ENCODE measurements at regions not wholly inside any gene's neighbourhood (a gene's known extent, or its start where the extent isn't known, plus 50 kb on each side); places are given as distances from the start of the nearest gene placed in this dataset.

DNA sequence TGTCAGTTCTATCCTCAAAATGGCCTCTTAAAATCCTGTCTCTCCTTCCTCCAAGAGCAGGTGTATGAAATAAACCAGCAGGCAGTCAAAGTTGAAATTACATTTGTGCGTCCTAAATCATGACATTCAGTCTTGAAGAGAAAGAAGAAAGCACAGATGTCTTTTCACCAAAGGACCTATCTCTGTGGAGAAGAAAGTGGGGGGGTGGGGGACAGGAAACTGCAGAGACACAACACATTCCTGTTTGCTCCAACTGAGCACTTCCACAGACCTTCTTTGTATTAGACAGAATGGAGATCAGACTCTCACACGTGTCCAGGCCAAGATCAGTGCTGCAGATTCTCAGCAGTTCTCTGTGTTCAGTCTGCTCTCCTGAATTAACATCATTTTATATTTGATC is 471.9 kb upstream of the RGMB start:
- Mint-ChIP-seq H3K27me3 (ENCODE audit: insufficient read depth, unreplicated experiment) (no peaks in the 10 kb centered on the region), H3K4me1 (ENCODE audit: insufficient read depth, unreplicated experiment) (no peaks in the 10 kb centered on the region), H3K4me3 (ENCODE audit: unreplicated experiment) (no peak overlapping the region), H3K36me3 (ENCODE audit: insufficient read depth, unreplicated experiment) (no peaks in the 10 kb centered on the region), H3K9me3 (ENCODE audit: unreplicated experiment) (no peaks in the 10 kb centered on the region), H3K27ac (ENCODE audit: low read depth, unreplicated experiment) (no peak overlapping the region)
- ChIA-PET POLR2A (no interaction called here), CTCF (no interaction called here)
- TF ChIP-seq, protein P1, sequence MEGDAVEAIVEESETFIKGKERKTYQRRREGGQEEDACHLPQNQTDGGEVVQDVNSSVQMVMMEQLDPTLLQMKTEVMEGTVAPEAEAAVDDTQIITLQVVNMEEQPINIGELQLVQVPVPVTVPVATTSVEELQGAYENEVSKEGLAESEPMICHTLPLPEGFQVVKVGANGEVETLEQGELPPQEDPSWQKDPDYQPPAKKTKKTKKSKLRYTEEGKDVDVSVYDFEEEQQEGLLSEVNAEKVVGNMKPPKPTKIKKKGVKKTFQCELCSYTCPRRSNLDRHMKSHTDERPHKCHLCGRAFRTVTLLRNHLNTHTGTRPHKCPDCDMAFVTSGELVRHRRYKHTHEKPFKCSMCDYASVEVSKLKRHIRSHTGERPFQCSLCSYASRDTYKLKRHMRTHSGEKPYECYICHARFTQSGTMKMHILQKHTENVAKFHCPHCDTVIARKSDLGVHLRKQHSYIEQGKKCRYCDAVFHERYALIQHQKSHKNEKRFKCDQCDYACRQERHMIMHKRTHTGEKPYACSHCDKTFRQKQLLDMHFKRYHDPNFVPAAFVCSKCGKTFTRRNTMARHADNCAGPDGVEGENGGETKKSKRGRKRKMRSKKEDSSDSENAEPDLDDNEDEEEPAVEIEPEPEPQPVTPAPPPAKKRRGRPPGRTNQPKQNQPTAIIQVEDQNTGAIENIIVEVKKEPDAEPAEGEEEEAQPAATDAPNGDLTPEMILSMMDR (IDR thresholded peaks at IDR 0.05; ENCODE audit: unreplicated experiment): no peak
- intact Hi-C loops (cut with micrococcal nuclease): no loop called here
- no peak for DNase-seq (ENCODE audit: unreplicated experiment)
- BruUV-seq (replicated peaks): no TSS peak

DNA sequence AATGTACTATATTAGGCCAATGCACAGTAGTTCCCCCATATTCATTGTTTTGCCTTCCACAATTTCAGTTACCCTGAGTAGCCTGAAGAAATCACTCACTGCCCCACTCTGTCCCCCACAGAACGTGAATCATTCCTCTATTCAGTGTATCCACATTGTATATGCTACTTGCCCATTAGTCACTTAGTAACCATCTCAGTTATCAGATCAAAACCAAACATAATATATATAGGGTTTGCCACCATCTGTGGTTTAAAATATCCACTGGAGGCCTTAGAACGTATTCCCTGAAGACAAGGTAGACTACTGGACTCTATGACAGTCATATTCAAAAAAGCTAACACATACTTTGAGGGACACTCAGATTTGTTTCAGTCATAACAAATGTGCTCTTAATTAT is 465.7 kb upstream of the RGMB start:
- H3K4me1 Mint-ChIP-seq (ENCODE audit: insufficient read depth, unreplicated experiment): peaks cover 25% of the 10 kb centered on the region
- intact Hi-C loops (cut with micrococcal nuclease): no loop called here
- CTCF ChIA-PET: interaction anchor here (0.6 to 0.7 kb wide), 2 partner anchors 374 to 1144 kb away, joined by 3 read pairs; no protein-coding TSS in a partner anchor
- POLR2A ChIA-PET: no interaction called here
- no TSS peak for BruUV-seq (replicated peaks)
- H3K4me3 Mint-ChIP-seq (ENCODE audit: unreplicated experiment): no peak overlapping the region
- no peak for DNase-seq (ENCODE audit: unreplicated experiment)
- no peaks in the 10 kb centered on the region for H3K36me3 Mint-ChIP-seq (ENCODE audit: insufficient read depth, unreplicated experiment)
- H3K27me3 Mint-ChIP-seq (ENCODE audit: insufficient read depth, unreplicated experiment): no peaks in the 10 kb centered on the region
- peak overlapping the region; percentile 62 for H3K27ac Mint-ChIP-seq (ENCODE audit: low read depth, unreplicated experiment)
- H3K9me3 Mint-ChIP-seq (ENCODE audit: unreplicated experiment): no peaks in the 10 kb centered on the region
- TF ChIP-seq, protein P1 (IDR thresholded peaks at IDR 0.05; ENCODE audit: unreplicated experiment): no peak

DNA sequence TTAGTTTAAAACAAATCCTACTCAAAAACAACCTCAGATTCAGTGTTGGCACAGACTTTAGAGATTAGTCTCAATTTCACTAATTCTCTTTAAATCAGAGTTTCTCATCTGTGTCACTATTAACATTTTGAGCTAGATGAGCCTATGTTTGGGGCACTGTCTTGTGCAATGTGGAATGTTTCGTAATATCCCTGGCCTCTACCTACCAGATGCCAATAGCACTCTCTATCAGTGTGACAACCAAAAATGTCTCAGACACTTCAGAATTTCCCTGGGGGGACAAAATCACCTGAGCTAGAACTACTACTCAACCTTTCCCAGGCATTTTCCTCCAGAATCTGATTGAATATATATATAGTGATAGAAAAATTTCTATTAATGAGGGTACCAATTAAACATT is 465.2 kb upstream of the RGMB start:
- ChIA-PET POLR2A (no interaction called here), CTCF (interaction anchor here (0.6 kb wide), 1 partner anchor 1144 kb away, joined by 3 read pairs; no protein-coding TSS in a partner anchor)
- DNase-seq (ENCODE audit: unreplicated experiment): peak; percentile 27
- TF ChIP-seq, protein P1 (IDR thresholded peaks at IDR 0.05; ENCODE audit: unreplicated experiment): no peak
- no peaks in the 10 kb centered on the region for H3K36me3 Mint-ChIP-seq (ENCODE audit: insufficient read depth, unreplicated experiment)
- intact Hi-C loops (cut with micrococcal nuclease): no loop called here
- peaks cover 25% of the 10 kb centered on the region for H3K4me1 Mint-ChIP-seq (ENCODE audit: insufficient read depth, unreplicated experiment)
- no peak overlapping the region for H3K4me3 Mint-ChIP-seq (ENCODE audit: unreplicated experiment)
- H3K27ac Mint-ChIP-seq (ENCODE audit: low read depth, unreplicated experiment): peak overlapping the region; percentile 62
- no TSS peak for BruUV-seq (replicated peaks)
- H3K27me3 Mint-ChIP-seq (ENCODE audit: insufficient read depth, unreplicated experiment): no peaks in the 10 kb centered on the region
- H3K9me3 Mint-ChIP-seq (ENCODE audit: unreplicated experiment): no peaks in the 10 kb centered on the region

DNA sequence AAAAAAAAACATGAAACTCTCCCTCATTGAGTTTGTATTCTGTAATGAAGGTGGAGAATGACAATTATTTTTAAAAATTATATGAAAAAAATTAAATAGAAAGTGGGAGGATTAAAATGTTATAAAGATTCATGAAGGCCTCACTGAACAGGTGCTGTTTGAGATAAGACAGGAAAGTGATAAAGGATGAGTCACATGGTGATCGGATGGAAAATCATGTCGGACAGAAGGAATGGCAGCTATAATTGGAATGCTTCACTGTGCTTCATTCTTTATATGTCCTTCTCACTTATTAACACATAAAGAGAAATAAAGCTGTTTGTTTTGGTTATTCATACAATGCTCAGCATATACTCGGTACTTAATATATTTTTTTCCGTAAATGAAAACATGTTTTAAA is 464.5 kb upstream of the RGMB start:
- intact Hi-C loops (cut with micrococcal nuclease): no loop called here
- POLR2A ChIA-PET: no interaction called here
- TF ChIP-seq, protein P1 (IDR thresholded peaks at IDR 0.05; ENCODE audit: unreplicated experiment): no peak
- CTCF ChIA-PET: interaction anchor here (0.6 kb wide), 1 partner anchor 462 kb away, joined by 3 read pairs; no protein-coding TSS in a partner anchor
- Mint-ChIP-seq H3K27ac (ENCODE audit: low read depth, unreplicated experiment) (peak overlapping the region; percentile 96), H3K9me3 (ENCODE audit: unreplicated experiment) (no peaks in the 10 kb centered on the region), H3K4me3 (ENCODE audit: unreplicated experiment) (peak overlapping the region; percentile 68), H3K36me3 (ENCODE audit: insufficient read depth, unreplicated experiment) (no peaks in the 10 kb centered on the region), H3K4me1 (ENCODE audit: insufficient read depth, unreplicated experiment) (peaks cover 30% of the 10 kb centered on the region), H3K27me3 (ENCODE audit: insufficient read depth, unreplicated experiment) (no peaks in the 10 kb centered on the region)
- DNase-seq (ENCODE audit: unreplicated experiment): no peak
- BruUV-seq (replicated peaks): no TSS peak
